GM23338 (cell line): ENCODE measurements at regions not wholly inside any gene's neighbourhood (a gene's known extent, or its start where the extent isn't known, plus 50 kb on each side); places are given as distances from the start of the nearest gene placed in this dataset.
"Not testable (repeated sequence)": the region's sequence is repeated elsewhere in the genome, so short reads cannot be mapped to it uniquely, and the experiment has no call there.

ENCODE experiments used
- ATAC-seq: fragments of 200-7000 bp; cut with Tn5 transposase; 3 replicates; pipeline ENCODE4 v1.9.1; 2020
- DNase-seq: peaks from one replicate; pipeline ENCODE4 v3.0.0-alpha.2; 2015; ENCODE audit warnings: low spot score
- H2AFZ ChIP-seq: fragments of 200-600 bp; sonication (generic); 2 replicates; pipeline ENCODE4 v1.8.0; 2016; ENCODE audit warnings: antibody characterized with exemption, mild to moderate bottlenecking, moderate library complexity
- H3F3A ChIP-seq: fragments of 200-600 bp; sonication (generic); replicated peaks from 2 replicates; pipeline ENCODE4 v1.8.0; 2017; ENCODE audit warnings: antibody characterized with exemption, mixed run types, low read depth
- H3K27ac ChIP-seq: fragments of 200-600 bp; sonication (generic); 2 replicates; pipeline ENCODE4 v1.6.1; 2016; ENCODE audit warnings: low read depth
- H3K27me3 ChIP-seq: fragments of 200-600 bp; sonication (generic); 2 replicates; pipeline ENCODE4 v1.8.0; 2016; ENCODE audit warnings: mild to moderate bottlenecking, mixed run types, moderate library complexity; ENCODE audit not compliant: insufficient read depth
- H3K36me3 ChIP-seq: fragments of 200-600 bp; sonication (generic); 2 replicates; pipeline ENCODE4 v1.8.0; 2016; ENCODE audit warnings: mild to moderate bottlenecking; ENCODE audit not compliant: insufficient read depth
- H3K4me1 ChIP-seq: fragments of 200-600 bp; sonication (generic); 2 replicates; pipeline ENCODE4 v1.8.0; 2016; ENCODE audit warnings: mild to moderate bottlenecking, moderate library complexity; ENCODE audit not compliant: insufficient read depth
- H3K4me2 ChIP-seq: fragments of 200-600 bp; sonication (generic); 2 replicates; pipeline ENCODE4 v1.7.1; 2017; ENCODE audit warnings: mixed run types
- H3K4me3 ChIP-seq: fragments of 200-600 bp; sonication (generic); 2 replicates; pipeline ENCODE4 v1.6.1; 2016; ENCODE audit warnings: mixed run types
- H3K79me2 ChIP-seq: fragments of 200-600 bp; sonication (generic); replicated peaks from 2 replicates; pipeline ENCODE4 v1.8.0; 2017; ENCODE audit warnings: mild to moderate bottlenecking; ENCODE audit not compliant: insufficient read depth
- H3K9me2 ChIP-seq: fragments of 200-600 bp; sonication (generic); 2 replicates; pipeline ENCODE4 v1.8.0; 2017; ENCODE audit not compliant: insufficient read depth
- H4K20me1 ChIP-seq: fragments of 200-600 bp; sonication (generic); replicated peaks from 2 replicates; pipeline ENCODE4 v1.8.0; 2017; ENCODE audit warnings: mild to moderate bottlenecking; ENCODE audit not compliant: insufficient read depth
- H3K27ac Mint-ChIP-seq: 2 replicates; pipeline ENCODE4 v1.8.0; 2020; ENCODE audit warnings: inconsistent platforms, mild to moderate bottlenecking, moderate library complexity, mixed read lengths
- H3K27me3 Mint-ChIP-seq: 3 replicates; pipeline ENCODE4 v1.8.0; 2022; ENCODE audit warnings: low read depth, mild to moderate bottlenecking, moderate library complexity, mixed read lengths, inconsistent platforms; ENCODE audit not compliant: insufficient read depth, poor library complexity
- H3K36me3 Mint-ChIP-seq: 3 replicates; pipeline ENCODE4 v1.8.0; 2021; ENCODE audit warnings: low read depth, mild to moderate bottlenecking, inconsistent platforms, moderate library complexity, mixed read lengths
- H3K4me1 Mint-ChIP-seq: 3 replicates; pipeline ENCODE4 v1.8.0; 2020; ENCODE audit warnings: mild to moderate bottlenecking, inconsistent platforms, mixed read lengths
- H3K4me3 Mint-ChIP-seq: 3 replicates; pipeline ENCODE4 v1.8.0; 2021; ENCODE audit warnings: moderate library complexity, mild to moderate bottlenecking, inconsistent platforms, mixed read lengths
- H3K9me3 Mint-ChIP-seq: 3 replicates; pipeline ENCODE4 v1.8.0; 2020; ENCODE audit warnings: moderate library complexity, mild to moderate bottlenecking, inconsistent platforms, mixed read lengths
- CREB1 ChIP-seq: fragments of 250-450 bp; sonication (Bioruptor Pico); IDR thresholded peaks from 2 replicates; pipeline ENCODE4 v1.5.0; 2020; ENCODE audit warnings: low read depth, mild to moderate bottlenecking, moderate library complexity
- EZH2 ChIP-seq: fragments of 200-600 bp; sonication (generic); IDR thresholded peaks from one replicate; pipeline ENCODE4 v1.8.0; 2017; ENCODE audit warnings: antibody characterized with exemption, mild to moderate bottlenecking, low read depth; ENCODE audit not compliant: unreplicated experiment
- EZH2phosphoT487 ChIP-seq: fragments of 200-600 bp; sonication (generic); IDR thresholded peaks from one replicate; pipeline ENCODE4 v1.8.1; 2018; ENCODE audit warnings: antibody characterized with exemption; ENCODE audit not compliant: unreplicated experiment
- JUNB ChIP-seq: IDR thresholded peaks from one replicate; pipeline ENCODE4 v1.6.1; 2016; ENCODE audit warnings: antibody characterized with exemption; ENCODE audit not compliant: unreplicated experiment
- STAT1 ChIP-seq: IDR thresholded peaks from one replicate; pipeline ENCODE4 v1.6.1; 2016; ENCODE audit warnings: antibody characterized with exemption; ENCODE audit not compliant: unreplicated experiment
- ZNF114 ChIP-seq: fragments of 250-450 bp; sonication (Bioruptor Pico); IDR thresholded peaks from 2 replicates; pipeline ENCODE4 v1.5.0; 2020; ENCODE audit warnings: mild to moderate bottlenecking, moderate library complexity
- ZNF331 ChIP-seq: fragments of 250-450 bp; sonication (Bioruptor Pico); IDR thresholded peaks from 2 replicates; pipeline ENCODE4 v1.5.0; 2020; ENCODE audit warnings: low read depth, mild to moderate bottlenecking, moderate library complexity
- TF ChIP-seq, protein P1 (sequence below): IDR thresholded peaks from one replicate; pipeline ENCODE4 v1.6.1; 2018; ENCODE audit warnings: antibody characterized with exemption; ENCODE audit not compliant: unreplicated experiment
- TF ChIP-seq, protein P2 (sequence below): fragments of 250-450 bp; sonication (Bioruptor Pico); IDR thresholded peaks from 2 replicates; pipeline ENCODE4 v1.5.0; 2020; ENCODE audit warnings: mild to moderate bottlenecking, moderate library complexity
- TF ChIP-seq, protein P3 (sequence below): IDR thresholded peaks from 2 replicates; pipeline ENCODE4 v1.6.1; 2016; ENCODE audit warnings: antibody characterized with exemption

DNA sequence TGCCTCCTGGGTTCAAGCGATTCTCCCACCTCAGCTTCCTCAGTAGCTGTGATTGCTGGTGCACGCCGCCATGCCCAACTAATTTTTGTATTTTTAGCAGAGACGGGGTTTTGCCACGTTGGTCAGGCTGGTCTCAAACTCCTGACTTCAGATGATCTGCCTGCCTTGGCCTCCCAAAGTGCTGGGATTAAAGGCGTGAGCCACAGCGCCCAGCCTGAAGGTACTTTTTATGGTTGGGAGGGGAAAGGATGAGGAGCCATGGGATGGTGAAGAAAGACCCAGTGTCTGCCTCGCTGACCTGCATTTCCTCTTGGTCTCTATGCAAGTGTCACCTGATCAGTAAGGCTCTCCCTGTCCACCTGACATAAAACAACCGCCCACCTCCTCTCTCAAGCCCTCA lies 107.0 kb downstream of the SNX5 start:
- H3K27ac ChIP-seq, H4K20me1 ChIP-seq, ATAC-seq, H3K79me2 ChIP-seq, H3K4me2 ChIP-seq, H3K36me3 Mint-ChIP-seq, H3K27me3 ChIP-seq, H3F3A ChIP-seq, H3K4me3 ChIP-seq, H2AFZ ChIP-seq, H3K9me2 ChIP-seq, H3K36me3 ChIP-seq, H3K27me3 Mint-ChIP-seq, H3K4me3 Mint-ChIP-seq, H3K9me3 Mint-ChIP-seq, H3K27ac Mint-ChIP-seq, DNase-seq: not testable (repeated sequence)
- peaks cover 14% of the 10 kb centered on the region for H3K4me1 Mint-ChIP-seq
- H3K4me1 ChIP-seq: peaks cover 22% of the 10 kb centered on the region; the same call in 1 of the 2 replicates

DNA sequence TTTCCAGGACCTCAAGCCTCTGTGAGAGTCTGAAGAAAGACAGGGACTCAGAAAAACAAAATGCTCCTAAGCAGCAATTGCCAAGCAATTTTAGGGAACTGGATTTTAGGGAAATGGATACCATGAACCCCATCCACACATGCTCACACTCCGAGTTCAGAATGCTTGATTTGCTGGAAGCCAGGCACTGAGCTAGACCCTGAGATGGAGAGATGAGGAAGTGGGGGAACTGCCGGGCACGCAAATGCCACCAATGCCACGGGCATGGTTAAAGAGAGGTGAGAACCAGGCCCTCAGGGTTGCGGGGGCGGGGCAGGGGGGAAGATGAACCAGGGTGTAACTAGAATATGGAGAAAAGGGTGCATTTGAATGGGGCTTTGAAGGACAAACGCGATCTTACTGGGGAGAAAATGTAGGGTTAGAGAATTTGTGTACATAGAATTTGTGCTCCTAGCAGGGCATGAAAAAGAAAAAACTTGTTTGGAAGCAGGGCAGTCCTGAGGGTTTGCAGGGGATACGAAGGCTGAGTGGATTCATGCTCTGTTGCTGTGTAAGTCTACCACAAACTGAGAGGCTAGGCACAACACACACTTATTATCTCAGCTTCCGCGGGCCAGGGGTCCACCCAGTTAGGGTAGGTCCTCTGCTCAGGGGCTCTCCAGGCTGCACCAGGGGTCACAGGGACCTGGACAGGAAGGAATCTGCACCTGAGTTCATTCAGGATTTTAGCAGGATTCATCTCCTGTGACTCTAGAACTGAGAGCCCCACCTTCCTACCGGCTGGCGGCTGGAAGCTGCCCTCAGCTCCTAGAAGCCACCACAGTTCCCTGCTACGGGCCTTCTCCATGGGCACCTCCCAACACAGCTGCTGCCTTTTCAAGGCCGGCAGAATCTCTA lies 108.0 kb downstream of the SNX5 start:
- Histone ChIP-seq H3K4me3 (no peak overlapping the region), H3K4me1 (peaks cover 19% of the 10 kb centered on the region; the same call in 1 of the 2 replicates), H4K20me1 (no peaks in the 10 kb centered on the region), H3F3A (no peaks in the 10 kb centered on the region), H3K9me2 (no peaks in the 10 kb centered on the region), H3K79me2 (no peaks in the 10 kb centered on the region), H3K27ac (no peak overlapping the region), H3K27me3 (no peaks in the 10 kb centered on the region), H3K36me3 (no peaks in the 10 kb centered on the region), H3K4me2 (peak overlapping the region; percentile 26; the same call in 1 of the 2 replicates), H2AFZ (peak overlapping the region; percentile 94)
- peaks cover 14% of the 10 kb centered on the region for H3K4me1 Mint-ChIP-seq
- no peaks in the 10 kb centered on the region; the same call in 2 of the 3 replicates for H3K36me3 Mint-ChIP-seq
- peaks cover 4% of the 10 kb centered on the region for H3K27me3 Mint-ChIP-seq
- no peak for ATAC-seq
- no peak for DNase-seq
- H3K4me3 Mint-ChIP-seq: no peak overlapping the region
- no peaks in the 10 kb centered on the region; the same call in 2 of the 3 replicates for H3K9me3 Mint-ChIP-seq
- H3K27ac Mint-ChIP-seq: no peak overlapping the region
- TF ChIP-seq, protein P1, sequence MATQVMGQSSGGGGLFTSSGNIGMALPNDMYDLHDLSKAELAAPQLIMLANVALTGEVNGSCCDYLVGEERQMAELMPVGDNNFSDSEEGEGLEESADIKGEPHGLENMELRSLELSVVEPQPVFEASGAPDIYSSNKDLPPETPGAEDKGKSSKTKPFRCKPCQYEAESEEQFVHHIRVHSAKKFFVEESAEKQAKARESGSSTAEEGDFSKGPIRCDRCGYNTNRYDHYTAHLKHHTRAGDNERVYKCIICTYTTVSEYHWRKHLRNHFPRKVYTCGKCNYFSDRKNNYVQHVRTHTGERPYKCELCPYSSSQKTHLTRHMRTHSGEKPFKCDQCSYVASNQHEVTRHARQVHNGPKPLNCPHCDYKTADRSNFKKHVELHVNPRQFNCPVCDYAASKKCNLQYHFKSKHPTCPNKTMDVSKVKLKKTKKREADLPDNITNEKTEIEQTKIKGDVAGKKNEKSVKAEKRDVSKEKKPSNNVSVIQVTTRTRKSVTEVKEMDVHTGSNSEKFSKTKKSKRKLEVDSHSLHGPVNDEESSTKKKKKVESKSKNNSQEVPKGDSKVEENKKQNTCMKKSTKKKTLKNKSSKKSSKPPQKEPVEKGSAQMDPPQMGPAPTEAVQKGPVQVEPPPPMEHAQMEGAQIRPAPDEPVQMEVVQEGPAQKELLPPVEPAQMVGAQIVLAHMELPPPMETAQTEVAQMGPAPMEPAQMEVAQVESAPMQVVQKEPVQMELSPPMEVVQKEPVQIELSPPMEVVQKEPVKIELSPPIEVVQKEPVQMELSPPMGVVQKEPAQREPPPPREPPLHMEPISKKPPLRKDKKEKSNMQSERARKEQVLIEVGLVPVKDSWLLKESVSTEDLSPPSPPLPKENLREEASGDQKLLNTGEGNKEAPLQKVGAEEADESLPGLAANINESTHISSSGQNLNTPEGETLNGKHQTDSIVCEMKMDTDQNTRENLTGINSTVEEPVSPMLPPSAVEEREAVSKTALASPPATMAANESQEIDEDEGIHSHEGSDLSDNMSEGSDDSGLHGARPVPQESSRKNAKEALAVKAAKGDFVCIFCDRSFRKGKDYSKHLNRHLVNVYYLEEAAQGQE: no peak
- TF ChIP-seq, protein P2, sequence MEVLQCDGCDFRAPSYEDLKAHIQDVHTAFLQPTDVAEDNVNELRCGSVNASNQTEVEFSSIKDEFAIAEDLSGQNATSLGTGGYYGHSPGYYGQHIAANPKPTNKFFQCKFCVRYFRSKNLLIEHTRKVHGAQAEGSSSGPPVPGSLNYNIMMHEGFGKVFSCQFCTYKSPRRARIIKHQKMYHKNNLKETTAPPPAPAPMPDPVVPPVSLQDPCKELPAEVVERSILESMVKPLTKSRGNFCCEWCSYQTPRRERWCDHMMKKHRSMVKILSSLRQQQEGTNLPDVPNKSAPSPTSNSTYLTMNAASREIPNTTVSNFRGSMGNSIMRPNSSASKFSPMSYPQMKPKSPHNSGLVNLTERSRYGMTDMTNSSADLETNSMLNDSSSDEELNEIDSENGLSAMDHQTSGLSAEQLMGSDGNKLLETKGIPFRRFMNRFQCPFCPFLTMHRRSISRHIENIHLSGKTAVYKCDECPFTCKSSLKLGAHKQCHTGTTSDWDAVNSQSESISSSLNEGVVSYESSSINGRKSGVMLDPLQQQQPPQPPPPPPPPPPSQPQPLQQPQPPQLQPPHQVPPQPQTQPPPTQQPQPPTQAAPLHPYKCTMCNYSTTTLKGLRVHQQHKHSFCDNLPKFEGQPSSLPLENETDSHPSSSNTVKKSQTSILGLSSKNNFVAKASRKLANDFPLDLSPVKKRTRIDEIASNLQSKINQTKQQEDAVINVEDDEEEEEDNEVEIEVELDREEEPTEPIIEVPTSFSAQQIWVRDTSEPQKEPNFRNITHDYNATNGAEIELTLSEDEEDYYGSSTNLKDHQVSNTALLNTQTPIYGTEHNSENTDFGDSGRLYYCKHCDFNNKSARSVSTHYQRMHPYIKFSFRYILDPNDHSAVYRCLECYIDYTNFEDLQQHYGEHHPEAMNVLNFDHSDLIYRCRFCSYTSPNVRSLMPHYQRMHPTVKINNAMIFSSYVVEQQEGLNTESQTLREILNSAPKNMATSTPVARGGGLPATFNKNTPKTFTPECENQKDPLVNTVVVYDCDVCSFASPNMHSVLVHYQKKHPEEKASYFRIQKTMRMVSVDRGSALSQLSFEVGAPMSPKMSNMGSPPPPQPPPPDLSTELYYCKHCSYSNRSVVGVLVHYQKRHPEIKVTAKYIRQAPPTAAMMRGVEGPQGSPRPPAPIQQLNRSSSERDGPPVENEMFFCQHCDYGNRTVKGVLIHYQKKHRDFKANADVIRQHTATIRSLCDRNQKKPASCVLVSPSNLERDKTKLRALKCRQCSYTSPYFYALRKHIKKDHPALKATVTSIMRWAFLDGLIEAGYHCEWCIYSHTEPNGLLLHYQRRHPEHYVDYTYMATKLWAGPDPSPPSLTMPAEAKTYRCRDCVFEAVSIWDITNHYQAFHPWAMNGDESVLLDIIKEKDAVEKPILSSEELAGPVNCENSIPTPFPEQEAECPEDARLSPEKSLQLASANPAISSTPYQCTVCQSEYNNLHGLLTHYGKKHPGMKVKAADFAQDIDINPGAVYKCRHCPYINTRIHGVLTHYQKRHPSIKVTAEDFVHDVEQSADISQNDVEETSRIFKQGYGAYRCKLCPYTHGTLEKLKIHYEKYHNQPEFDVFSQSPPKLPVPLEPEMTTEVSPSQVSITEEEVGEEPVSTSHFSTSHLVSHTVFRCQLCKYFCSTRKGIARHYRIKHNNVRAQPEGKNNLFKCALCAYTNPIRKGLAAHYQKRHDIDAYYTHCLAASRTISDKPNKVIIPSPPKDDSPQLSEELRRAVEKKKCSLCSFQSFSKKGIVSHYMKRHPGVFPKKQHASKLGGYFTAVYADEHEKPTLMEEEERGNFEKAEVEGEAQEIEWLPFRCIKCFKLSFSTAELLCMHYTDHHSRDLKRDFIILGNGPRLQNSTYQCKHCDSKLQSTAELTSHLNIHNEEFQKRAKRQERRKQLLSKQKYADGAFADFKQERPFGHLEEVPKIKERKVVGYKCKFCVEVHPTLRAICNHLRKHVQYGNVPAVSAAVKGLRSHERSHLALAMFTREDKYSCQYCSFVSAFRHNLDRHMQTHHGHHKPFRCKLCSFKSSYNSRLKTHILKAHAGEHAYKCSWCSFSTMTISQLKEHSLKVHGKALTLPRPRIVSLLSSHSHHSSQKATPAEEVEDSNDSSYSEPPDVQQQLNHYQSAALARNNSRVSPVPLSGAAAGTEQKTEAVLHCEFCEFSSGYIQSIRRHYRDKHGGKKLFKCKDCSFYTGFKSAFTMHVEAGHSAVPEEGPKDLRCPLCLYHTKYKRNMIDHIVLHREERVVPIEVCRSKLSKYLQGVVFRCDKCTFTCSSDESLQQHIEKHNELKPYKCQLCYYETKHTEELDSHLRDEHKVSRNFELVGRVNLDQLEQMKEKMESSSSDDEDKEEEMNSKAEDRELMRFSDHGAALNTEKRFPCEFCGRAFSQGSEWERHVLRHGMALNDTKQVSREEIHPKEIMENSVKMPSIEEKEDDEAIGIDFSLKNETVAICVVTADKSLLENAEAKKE: no peak
- TF ChIP-seq ZNF114 (CRISPR knock-in tag) (no peak), ZNF331 (CRISPR knock-in tag) (no peak), EZH2 (no peak), EZH2phosphoT487 (no peak), CREB1 (CRISPR knock-in tag) (no peak), STAT1 (no peak), JUNB (no peak)
- TF ChIP-seq, protein P3, sequence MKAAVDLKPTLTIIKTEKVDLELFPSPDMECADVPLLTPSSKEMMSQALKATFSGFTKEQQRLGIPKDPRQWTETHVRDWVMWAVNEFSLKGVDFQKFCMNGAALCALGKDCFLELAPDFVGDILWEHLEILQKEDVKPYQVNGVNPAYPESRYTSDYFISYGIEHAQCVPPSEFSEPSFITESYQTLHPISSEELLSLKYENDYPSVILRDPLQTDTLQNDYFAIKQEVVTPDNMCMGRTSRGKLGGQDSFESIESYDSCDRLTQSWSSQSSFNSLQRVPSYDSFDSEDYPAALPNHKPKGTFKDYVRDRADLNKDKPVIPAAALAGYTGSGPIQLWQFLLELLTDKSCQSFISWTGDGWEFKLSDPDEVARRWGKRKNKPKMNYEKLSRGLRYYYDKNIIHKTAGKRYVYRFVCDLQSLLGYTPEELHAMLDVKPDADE: no peak
